NCI-H187 (cell line): ENCODE measurements at regions not wholly inside any gene's neighbourhood (a gene's known extent, or its start where the extent isn't known, plus 50 kb on each side); places are given as distances from the start of the nearest gene placed in this dataset.

ENCODE experiments used
- DNase-seq, 2 experiments: peaks; one replicate each; lab custom pipeline; 2025; lab: John Stamatoyannopoulos, UW

GRCh38 chr9:86764221-86764624 is 183.1 kb downstream of the GAS1 start:
- DNase-seq, result no peak

GRCh38 chr9:86763791-86764190 is 183.5 kb downstream of the GAS1 start:
- DNase-seq, result no peak

GRCh38 chr9:86757382-86757720 is 190.0 kb downstream of the GAS1 start:
- no peak for DNase-seq

GRCh38 chr9:86756576-86757381 is 190.5 kb downstream of the GAS1 start:
- DNase-seq, result no peak

GRCh38 chr9:86755561-86755941 is 191.8 kb downstream of the GAS1 start:
- DNase-seq, result no peak

- no peak for DNase-seq
Measured at GRCh38 chr9:86754581-86755560, 192.4 kb downstream of the GAS1 start.

- DNase-seq, result no peak
Measured at GRCh38 chr9:86753836-86754235, 193.5 kb downstream of the GAS1 start.

- DNase-seq, result no peak
Measured at GRCh38 chr9:86752733-86753132, 194.6 kb downstream of the GAS1 start.

- DNase-seq, result no peak
Measured at GRCh38 chr9:86751956-86752355, 195.3 kb downstream of the GAS1 start.

- no peak for DNase-seq
Measured at GRCh38 chr9:86751207-86751606, 196.1 kb downstream of the GAS1 start.

GRCh38 chr9:86749894-86750255 is 197.4 kb downstream of the GAS1 start:
- no peak for DNase-seq

GRCh38 chr9:86749161-86749893 is 198.0 kb downstream of the GAS1 start:
- DNase-seq, result no peak

GRCh38 chr9:86747711-86748110 is 199.6 kb downstream of the GAS1 start:
- DNase-seq, result no peak

- no peak for DNase-seq
Measured at GRCh38 chr9:86741311-86742208, 205.7 kb downstream of the GAS1 start.

- DNase-seq, result no peak
Measured at GRCh38 chr9:86735772-86736458, 211.4 kb downstream of the GAS1 start.

- DNase-seq, result no peak
Measured at GRCh38 chr9:86734771-86735170, 212.5 kb downstream of the GAS1 start.

- DNase-seq, result no peak
Measured at GRCh38 chr9:86733929-86734328, 213.4 kb downstream of the GAS1 start.

GRCh38 chr9:86732514-86733171 is 214.7 kb downstream of the GAS1 start:
- DNase-seq, result no peak

- no peak for DNase-seq
Measured at GRCh38 chr9:86731511-86732063, 215.7 kb downstream of the GAS1 start.
